ENCODE measurements at regions not wholly inside any gene's neighbourhood (a gene's known extent, or its start where the extent isn't known, plus 50 kb on each side); places are given as distances from the start of the nearest gene placed in this dataset.
"Not testable (repeated sequence)": the region's sequence is repeated elsewhere in the genome, so short reads cannot be mapped to it uniquely, and the experiment has no call there.

- no peak for DNase-seq (ENCODE audit: low spot score)
These were observed 587.0 kb upstream of the GRM7 start for GRCh38 chr3:6273878-6274277.

GRCh38 chr3:6281662-6282061, 579.3 kb upstream of the GRM7 start:
- DNase-seq (ENCODE audit: low spot score) = no peak

- DNase-seq (ENCODE audit: low spot score) = no peak
These were observed 578.0 kb upstream of the GRM7 start for GRCh38 chr3:6282918-6283317.

GRCh38 chr3:6287088-6287875, 573.6 kb upstream of the GRM7 start:
- DNase-seq (ENCODE audit: low spot score) = no peak

GRCh38 chr3:6301626-6302025, 559.3 kb upstream of the GRM7 start:
- DNase-seq (ENCODE audit: low spot score) = no peak

GRCh38 chr3:6315906-6316305, 545.0 kb upstream of the GRM7 start:
- no peak for DNase-seq (ENCODE audit: low spot score)

GRCh38 chr3:6321999-6322398, 538.9 kb upstream of the GRM7 start:
- DNase-seq (ENCODE audit: low spot score) = no peak

- no peak for DNase-seq (ENCODE audit: low spot score)
These were observed 534.1 kb upstream of the GRM7 start for GRCh38 chr3:6326771-6327170.

GRCh38 chr3:6340980-6341325, 520.0 kb upstream of the GRM7 start:
- not testable (repeated sequence) for DNase-seq (ENCODE audit: low spot score)

- no peak for DNase-seq (ENCODE audit: low spot score)
These were observed 509.2 kb upstream of the GRM7 start for GRCh38 chr3:6351752-6352151.

- no peak for DNase-seq (ENCODE audit: low spot score)
These were observed 506.3 kb upstream of the GRM7 start for GRCh38 chr3:6354653-6355052.

GRCh38 chr3:6362406-6362805, 498.5 kb upstream of the GRM7 start:
- no peak for DNase-seq (ENCODE audit: low spot score)

- no peak for DNase-seq (ENCODE audit: low spot score)
These were observed 493.7 kb upstream of the GRM7 start for GRCh38 chr3:6367171-6367570.

- DNase-seq (ENCODE audit: low spot score) = no peak
These were observed 468.8 kb upstream of the GRM7 start for GRCh38 chr3:6392123-6392522.

GRCh38 chr3:6394944-6395343, 466.0 kb upstream of the GRM7 start:
- DNase-seq (ENCODE audit: low spot score) = no peak

GRCh38 chr3:6396631-6397030, 464.3 kb upstream of the GRM7 start:
- no peak for DNase-seq (ENCODE audit: low spot score)

GRCh38 chr3:6402666-6403065, 458.2 kb upstream of the GRM7 start:
- DNase-seq (ENCODE audit: low spot score) = not testable (repeated sequence)

- not testable (repeated sequence) for DNase-seq (ENCODE audit: low spot score)
These were observed 454.0 kb upstream of the GRM7 start for GRCh38 chr3:6406923-6407322.

- DNase-seq (ENCODE audit: low spot score) = no peak
These were observed 444.8 kb upstream of the GRM7 start for GRCh38 chr3:6416049-6416661.

GRCh38 chr3:6417174-6417573, 443.7 kb upstream of the GRM7 start:
- DNase-seq (ENCODE audit: low spot score) = no peak

- DNase-seq (ENCODE audit: low spot score) = no peak
These were observed 442.4 kb upstream of the GRM7 start for GRCh38 chr3:6418485-6418884.

- DNase-seq (ENCODE audit: low spot score) = no peak
These were observed 439.1 kb upstream of the GRM7 start for GRCh38 chr3:6421666-6422445.

GRCh38 chr3:6425289-6425820, 435.6 kb upstream of the GRM7 start:
- no peak for DNase-seq (ENCODE audit: low spot score)

Measured in CD4-positive, alpha-beta T cell treated with Interleukin-2 at 100 ng/mL for 4 hours (primary cell).